Astrocyte (in vitro differentiated cells and primary cell): ENCODE measurements at regions not wholly inside any gene's neighbourhood (a gene's known extent, or its start where the extent isn't known, plus 50 kb on each side); places are given as distances from the start of the nearest gene placed in this dataset.

Experiments used
- EZH2 ChIP-seq: IDR thresholded peaks from 2 replicates; pipeline ENCODE4 v1.6.1; 2012; ENCODE audit warnings: mild to moderate bottlenecking, low read length, inconsistent platforms; ENCODE audit not compliant: insufficient read depth
- TF ChIP-seq, protein P1 (sequence below): IDR thresholded peaks from 2 replicates; pipeline ENCODE4 v1.5.1; 2011; ENCODE audit warnings: low read depth, mild to moderate bottlenecking, inconsistent platforms, low read length, moderate library complexity; ENCODE audit not compliant: insufficient read depth

DNA sequence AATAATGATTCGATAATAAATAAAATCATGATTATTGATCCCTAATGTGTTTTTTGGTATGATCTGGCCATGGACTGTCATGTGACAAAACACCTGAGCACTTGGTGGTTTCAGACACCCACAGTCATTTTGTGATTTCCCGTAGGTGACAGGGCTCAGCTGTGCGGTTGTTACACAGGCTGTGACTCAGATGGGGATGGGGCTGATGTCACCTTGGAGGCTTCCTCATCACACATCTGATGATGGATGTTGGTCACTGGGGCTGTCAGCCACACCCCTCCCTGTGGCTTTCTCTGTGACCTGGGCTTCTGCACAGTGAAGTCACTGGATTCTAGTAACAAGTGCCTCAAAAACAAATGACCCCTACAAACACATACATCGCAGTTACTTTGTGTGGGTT lies 995.1 kb downstream of the BRD1 start:
- no peak for TF ChIP-seq EZH2
- TF ChIP-seq, protein P1, sequence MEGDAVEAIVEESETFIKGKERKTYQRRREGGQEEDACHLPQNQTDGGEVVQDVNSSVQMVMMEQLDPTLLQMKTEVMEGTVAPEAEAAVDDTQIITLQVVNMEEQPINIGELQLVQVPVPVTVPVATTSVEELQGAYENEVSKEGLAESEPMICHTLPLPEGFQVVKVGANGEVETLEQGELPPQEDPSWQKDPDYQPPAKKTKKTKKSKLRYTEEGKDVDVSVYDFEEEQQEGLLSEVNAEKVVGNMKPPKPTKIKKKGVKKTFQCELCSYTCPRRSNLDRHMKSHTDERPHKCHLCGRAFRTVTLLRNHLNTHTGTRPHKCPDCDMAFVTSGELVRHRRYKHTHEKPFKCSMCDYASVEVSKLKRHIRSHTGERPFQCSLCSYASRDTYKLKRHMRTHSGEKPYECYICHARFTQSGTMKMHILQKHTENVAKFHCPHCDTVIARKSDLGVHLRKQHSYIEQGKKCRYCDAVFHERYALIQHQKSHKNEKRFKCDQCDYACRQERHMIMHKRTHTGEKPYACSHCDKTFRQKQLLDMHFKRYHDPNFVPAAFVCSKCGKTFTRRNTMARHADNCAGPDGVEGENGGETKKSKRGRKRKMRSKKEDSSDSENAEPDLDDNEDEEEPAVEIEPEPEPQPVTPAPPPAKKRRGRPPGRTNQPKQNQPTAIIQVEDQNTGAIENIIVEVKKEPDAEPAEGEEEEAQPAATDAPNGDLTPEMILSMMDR: no peak
